ENCODE measurements at regions not wholly inside any gene's neighbourhood (a gene's known extent, or its start where the extent isn't known, plus 50 kb on each side); places are given as distances from the start of the nearest gene placed in this dataset.
"Not testable (repeated sequence)": the region's sequence is repeated elsewhere in the genome, so short reads cannot be mapped to it uniquely, and the experiment has no call there.

DNA sequence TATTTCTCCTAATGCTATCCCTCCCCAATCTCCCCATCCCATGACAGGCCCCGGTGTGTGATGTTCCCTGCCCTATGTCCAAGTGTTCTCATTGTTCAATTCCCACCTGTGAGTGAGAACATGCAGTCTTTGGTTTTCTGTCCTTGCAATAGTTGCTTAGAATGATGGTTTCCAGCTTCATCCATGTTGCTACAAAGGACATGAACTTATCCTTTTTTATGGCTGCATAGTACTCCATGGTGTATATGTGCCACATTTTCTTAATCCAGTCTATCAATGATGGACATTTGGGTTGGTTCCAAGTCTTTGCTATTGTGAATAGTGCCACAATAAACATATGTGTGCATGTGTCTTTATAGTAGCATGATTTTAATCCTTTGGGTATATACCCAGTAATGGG lies 51.3 kb upstream of the RIOK2 start:
- DNase-seq (ENCODE audit: low read depth); in situ Hi-C loops (cut with HindIII; ENCODE audit: low pct_unique_long_range_greater_than_20kb, low sequenced_read_pairs): not testable (repeated sequence)

DNA sequence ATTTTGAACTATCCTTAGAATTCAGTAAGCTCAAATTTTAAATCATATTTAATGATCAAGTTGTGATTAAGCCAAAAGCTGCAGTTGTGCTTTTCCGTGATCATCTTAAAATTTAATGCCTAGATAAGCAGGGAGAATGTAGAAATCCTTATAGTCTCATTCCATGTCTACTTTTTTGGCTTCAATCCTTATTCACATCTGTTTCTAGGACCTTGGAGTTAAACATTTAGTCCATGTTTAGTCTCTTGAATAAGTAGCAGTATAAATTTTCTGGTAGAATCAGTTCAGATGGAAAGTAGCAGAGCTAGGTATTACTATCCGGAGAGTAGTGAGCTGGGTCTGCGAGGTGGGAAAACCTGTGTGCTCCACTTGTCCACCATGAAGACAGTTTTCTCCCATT lies 59.3 kb upstream of the RIOK2 start:
- no peak for DNase-seq (ENCODE audit: low read depth)
- in situ Hi-C loops (cut with HindIII; ENCODE audit: low pct_unique_long_range_greater_than_20kb, low sequenced_read_pairs): no loop called here

- in situ Hi-C loops (cut with HindIII; ENCODE audit: low pct_unique_long_range_greater_than_20kb, low sequenced_read_pairs): no loop called here
These were observed 60.3 kb upstream of the RIOK2 start for GRCh38 chr5:97243353-97243752.

GRCh38 chr5:97245386-97245785 lies 62.3 kb upstream of the RIOK2 start:
- DNase-seq (ENCODE audit: low read depth): peak; percentile 49
- in situ Hi-C loops (cut with HindIII; ENCODE audit: low pct_unique_long_range_greater_than_20kb, low sequenced_read_pairs): no loop called here

More at GRCh38 chr5:97243353-97243752, 60.3 kb upstream of the RIOK2 start:
- no peak for DNase-seq (ENCODE audit: low read depth)

DNA sequence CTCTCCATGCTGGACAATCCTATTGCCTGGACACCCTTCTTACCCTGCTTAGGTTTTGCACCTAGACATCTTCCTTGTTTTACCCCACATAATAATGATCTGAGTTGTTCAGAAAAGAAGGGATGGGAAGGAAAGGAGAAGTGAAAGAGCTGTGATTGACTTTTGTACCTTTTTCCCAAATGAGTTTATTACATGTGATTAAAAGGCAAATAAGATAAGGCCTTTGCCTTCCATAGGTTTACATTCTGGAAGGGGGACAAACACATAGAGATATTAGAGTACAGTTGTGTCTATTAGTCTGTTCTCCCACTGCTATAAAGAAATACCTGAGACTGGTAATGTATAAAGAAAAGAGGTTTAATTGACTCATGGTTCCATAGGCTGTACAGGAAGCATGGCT lies 67.1 kb upstream of the RIOK2 start:
- in situ Hi-C loops (cut with HindIII; ENCODE audit: low pct_unique_long_range_greater_than_20kb, low sequenced_read_pairs): no loop called here

GRCh38 chr5:97266076-97266475 lies 83.0 kb upstream of the RIOK2 start:
- in situ Hi-C loops (cut with HindIII; ENCODE audit: low pct_unique_long_range_greater_than_20kb, low sequenced_read_pairs): no loop called here
- no peak for DNase-seq (ENCODE audit: low read depth)

More for the DNA sequence above, 67.1 kb upstream of the RIOK2 start:
- DNase-seq (ENCODE audit: low read depth): no peak

DNA sequence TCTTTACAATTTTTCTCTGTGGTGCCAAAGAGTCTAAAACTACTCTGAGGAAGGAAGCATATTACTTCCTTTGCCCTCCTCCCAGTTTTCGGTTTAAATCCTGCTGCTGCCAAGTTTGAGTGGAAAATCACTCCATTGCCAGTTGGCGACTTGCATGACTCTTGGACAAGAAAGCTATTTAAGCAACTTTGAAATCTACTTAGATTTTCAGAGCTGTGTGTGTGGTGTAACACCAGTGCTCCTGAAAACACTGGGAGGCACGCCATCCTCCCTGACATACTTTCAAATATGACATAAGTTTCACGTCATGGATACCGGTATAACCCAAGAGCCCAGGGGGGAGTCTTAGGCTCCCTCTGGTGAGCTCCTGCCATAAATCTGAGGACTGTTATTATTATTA lies 83.5 kb upstream of the RIOK2 start:
- in situ Hi-C loops (cut with HindIII; ENCODE audit: low pct_unique_long_range_greater_than_20kb, low sequenced_read_pairs): no loop called here

GRCh38 chr5:97267767-97268166 lies 84.7 kb upstream of the RIOK2 start:
- DNase-seq (ENCODE audit: low read depth): no peak
- in situ Hi-C loops (cut with HindIII; ENCODE audit: low pct_unique_long_range_greater_than_20kb, low sequenced_read_pairs): no loop called here

More for the DNA sequence above, 83.5 kb upstream of the RIOK2 start:
- no peak for DNase-seq (ENCODE audit: low read depth)

DNA sequence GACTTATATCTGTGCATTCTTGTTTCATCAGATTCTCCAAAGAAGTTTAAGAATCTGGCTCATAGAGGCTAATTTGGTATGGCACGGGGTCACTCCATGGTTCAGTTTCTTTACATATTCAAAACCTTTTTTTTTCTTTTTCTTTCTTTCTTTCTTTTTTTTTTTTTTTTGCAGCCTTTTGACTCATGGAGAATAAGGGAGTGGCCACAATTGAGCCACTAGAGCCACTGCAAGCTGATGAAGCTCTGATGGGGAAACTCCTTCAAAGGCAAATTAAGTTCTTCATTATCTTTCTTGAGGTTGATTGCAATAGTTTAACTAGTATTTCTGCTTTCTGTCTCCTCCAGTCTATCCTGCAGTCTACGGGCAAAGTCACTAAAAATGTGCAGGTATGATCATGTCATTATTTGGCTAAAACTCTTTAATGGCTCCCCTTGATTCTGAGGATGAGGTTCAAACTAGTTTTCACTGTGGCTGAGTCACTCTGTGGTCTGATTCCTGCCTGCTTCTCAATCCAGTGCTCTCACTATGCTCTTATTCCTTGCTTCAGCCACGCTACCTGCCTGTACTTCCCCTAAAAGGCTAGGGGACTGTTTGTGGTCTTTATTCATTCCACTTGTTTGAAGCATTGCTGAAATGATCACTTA lies 93.5 kb upstream of the RIOK2 start:
- no peak for DNase-seq (ENCODE audit: low read depth)
- in situ Hi-C loops (cut with HindIII; ENCODE audit: low pct_unique_long_range_greater_than_20kb, low sequenced_read_pairs): no loop called here

DNA sequence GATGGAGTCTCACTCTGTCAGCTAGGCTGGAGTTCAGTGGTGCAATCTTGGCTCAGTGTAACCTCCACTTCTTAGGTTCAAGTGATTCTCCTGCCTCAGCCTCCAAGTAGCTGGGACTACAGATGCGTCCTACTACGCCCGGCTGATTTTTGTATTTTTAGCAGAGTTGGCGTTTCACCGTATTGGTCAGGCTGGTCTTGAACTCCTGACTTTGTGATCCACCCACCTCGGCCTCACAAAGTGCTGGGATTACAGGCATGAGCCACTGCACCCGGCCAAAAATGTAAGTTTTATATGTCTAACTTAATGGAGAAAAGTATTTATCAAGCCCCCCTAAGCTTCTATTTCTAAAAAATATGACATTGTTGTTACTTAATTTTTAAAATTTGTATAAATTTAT lies 98.2 kb upstream of the RIOK2 start:
- DNase-seq (ENCODE audit: low read depth): no peak
- in situ Hi-C loops (cut with HindIII; ENCODE audit: low pct_unique_long_range_greater_than_20kb, low sequenced_read_pairs): no loop called here

GRCh38 chr5:97297063-97297703 lies 114.1 kb upstream of the RIOK2 start:
- in situ Hi-C loops (cut with HindIII; ENCODE audit: low pct_unique_long_range_greater_than_20kb, low sequenced_read_pairs): no loop called here
- DNase-seq (ENCODE audit: low read depth): peak; percentile 1

GRCh38 chr5:97297704-97298091 lies 114.7 kb upstream of the RIOK2 start:
- in situ Hi-C loops (cut with HindIII; ENCODE audit: low pct_unique_long_range_greater_than_20kb, low sequenced_read_pairs): no loop called here
- no peak for DNase-seq (ENCODE audit: low read depth)

DNA sequence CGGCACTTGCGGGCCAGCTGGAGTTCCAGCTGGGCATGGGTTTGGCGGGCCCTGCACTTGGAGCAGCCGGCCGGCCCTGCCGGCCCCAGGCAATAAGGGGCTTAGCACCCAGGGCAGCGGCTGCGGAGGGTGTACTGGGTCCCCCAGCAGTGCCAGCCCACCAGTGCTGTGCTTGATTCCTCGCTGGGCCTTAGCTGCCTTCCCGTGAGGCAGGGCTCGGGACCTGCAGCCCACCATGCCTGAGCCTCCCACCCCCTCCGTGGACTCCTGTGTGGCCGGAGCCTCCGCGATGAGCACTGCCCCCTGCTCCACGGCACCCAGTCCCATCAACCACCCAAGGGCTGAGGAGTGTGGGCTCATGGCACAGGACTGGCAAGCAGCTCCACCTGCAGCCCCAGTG lies 118.1 kb upstream of the RIOK2 start:
- DNase-seq (ENCODE audit: low read depth); in situ Hi-C loops (cut with HindIII; ENCODE audit: low pct_unique_long_range_greater_than_20kb, low sequenced_read_pairs): not testable (repeated sequence)

DNA sequence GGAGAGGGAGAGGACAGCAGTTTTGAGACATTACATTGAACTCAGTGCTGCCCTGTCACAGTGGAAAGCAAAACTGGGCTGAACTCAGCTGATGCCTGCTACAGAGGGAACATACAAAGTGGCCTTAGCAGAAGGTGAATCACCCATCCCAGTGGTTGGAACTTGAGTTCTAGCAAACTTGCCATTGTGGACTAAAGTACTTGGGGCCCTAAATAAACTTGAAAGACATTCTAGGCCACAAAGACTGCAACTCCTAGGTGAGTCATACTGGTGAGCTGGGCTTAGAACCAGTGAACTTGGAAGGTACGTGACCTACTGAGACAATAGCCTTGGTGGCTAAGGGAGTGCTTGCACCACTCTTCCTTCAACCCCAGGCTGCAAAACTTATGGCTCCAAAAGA lies 155.7 kb upstream of the RIOK2 start:
- in situ Hi-C loops (cut with HindIII; ENCODE audit: low pct_unique_long_range_greater_than_20kb, low sequenced_read_pairs): no loop called here
- DNase-seq (ENCODE audit: low read depth): no peak

DNA sequence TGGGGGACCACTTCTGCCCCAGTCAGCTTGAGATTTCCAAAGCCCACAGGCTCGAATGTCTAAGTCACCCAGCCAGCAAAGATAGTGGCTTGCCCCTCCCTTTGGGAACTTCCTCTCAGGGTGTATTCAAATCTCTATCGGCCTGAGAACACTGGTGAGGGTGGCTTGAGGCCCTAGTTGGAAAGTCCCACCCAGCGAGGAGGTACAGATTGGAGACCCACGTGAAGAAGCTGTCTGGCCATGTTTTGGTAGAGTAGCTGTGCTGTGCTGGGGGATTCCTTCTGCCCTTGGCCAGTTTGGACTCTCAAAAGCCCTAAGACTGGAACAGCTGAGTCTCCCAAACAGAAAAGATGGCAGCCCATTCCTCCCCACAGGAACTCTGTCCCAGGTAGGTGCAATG lies 172.7 kb upstream of the RIOK2 start:
- no peak for DNase-seq (ENCODE audit: low read depth)
- in situ Hi-C loops (cut with HindIII; ENCODE audit: low pct_unique_long_range_greater_than_20kb, low sequenced_read_pairs): no loop called here

- DNase-seq (ENCODE audit: low read depth): no peak
- in situ Hi-C loops (cut with HindIII; ENCODE audit: low pct_unique_long_range_greater_than_20kb, low sequenced_read_pairs): no loop called here
These were observed 180.5 kb upstream of the RIOK2 start for GRCh38 chr5:97363577-97363976.

GRCh38 chr5:97364731-97365130 lies 181.7 kb upstream of the RIOK2 start:
- DNase-seq (ENCODE audit: low read depth): no peak
- in situ Hi-C loops (cut with HindIII; ENCODE audit: low pct_unique_long_range_greater_than_20kb, low sequenced_read_pairs): no loop called here

DNA sequence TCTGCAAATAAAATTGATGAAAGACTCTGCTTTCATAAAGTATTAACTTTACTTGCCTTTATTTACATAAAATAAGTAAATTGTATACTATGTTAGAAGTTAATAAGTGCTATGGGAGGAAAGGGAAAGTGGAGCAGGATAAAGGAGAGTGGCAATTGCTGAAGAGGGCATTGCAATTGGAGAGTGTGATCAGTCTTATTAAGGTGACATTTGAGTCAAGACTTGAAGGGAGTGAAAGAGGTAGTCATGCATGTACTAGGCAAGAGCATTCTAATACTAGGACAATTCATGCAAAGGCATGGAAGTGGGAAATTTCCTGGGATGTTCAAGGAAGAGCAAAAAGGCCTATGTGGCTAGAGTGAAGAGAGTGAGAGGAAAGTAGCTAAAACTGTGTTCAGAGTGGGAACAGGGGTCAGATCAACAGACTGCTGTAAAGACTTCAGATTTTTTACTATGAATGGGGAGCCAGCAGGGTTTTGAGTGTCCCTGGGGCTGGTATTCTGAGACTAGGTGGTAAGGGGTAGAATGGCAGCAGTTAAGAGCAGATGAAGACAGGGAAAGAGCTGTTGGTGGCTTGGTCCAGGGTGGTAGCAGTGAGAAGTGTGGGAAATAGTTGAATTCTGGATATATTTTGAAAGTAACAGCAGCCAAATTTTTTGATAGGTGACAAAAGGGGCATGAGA lies 182.3 kb upstream of the RIOK2 start:
- in situ Hi-C loops (cut with HindIII; ENCODE audit: low pct_unique_long_range_greater_than_20kb, low sequenced_read_pairs): no loop called here
- DNase-seq (ENCODE audit: low read depth): no peak

DNA sequence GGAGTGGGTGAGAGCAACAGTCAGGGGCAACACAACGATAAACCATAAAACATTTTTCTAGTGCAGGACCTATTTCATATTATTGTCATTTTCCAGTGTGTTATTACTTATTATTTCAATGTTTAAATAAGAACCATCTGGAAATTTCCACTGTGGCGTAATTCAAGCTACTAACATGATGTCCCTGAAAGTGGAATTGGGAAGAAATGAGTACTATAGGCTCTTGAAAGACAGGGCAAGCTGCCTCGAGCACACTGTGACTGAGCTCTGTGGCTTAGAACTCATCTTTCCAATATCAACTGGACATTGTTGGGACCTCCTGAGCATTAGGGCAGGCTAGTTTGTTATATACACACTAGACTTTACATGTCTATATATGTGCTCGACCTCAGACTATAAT lies 182.9 kb upstream of the RIOK2 start:
- no peak for DNase-seq (ENCODE audit: low read depth)
- in situ Hi-C loops (cut with HindIII; ENCODE audit: low pct_unique_long_range_greater_than_20kb, low sequenced_read_pairs): no loop called here

DNA sequence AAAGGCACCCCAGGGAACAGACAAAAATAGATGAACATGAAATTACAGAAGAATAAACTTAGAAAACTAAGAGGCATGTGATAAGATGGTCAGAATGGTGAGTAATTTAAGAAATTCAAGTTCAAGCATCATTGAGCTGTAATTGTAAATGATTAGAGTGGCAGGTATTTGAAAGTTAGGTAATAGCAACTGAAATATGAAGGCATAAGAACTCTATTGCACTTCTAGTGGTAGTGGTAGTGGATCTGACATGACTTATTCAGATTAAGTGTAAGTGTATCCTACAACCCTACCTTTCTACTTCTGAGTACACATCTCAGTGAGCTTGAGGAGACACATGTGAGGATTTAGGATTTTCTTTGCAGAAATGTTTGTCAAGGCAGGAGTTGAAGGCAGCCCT lies 192.9 kb upstream of the RIOK2 start:
- in situ Hi-C loops (cut with HindIII; ENCODE audit: low pct_unique_long_range_greater_than_20kb, low sequenced_read_pairs): no loop called here
- no peak for DNase-seq (ENCODE audit: low read depth)

Data from Caki2 (cell line).